ENCODE measurements at regions not wholly inside any gene's neighbourhood (a gene's known extent, or its start where the extent isn't known, plus 50 kb on each side); places are given as distances from the start of the nearest gene placed in this dataset.

DNA sequence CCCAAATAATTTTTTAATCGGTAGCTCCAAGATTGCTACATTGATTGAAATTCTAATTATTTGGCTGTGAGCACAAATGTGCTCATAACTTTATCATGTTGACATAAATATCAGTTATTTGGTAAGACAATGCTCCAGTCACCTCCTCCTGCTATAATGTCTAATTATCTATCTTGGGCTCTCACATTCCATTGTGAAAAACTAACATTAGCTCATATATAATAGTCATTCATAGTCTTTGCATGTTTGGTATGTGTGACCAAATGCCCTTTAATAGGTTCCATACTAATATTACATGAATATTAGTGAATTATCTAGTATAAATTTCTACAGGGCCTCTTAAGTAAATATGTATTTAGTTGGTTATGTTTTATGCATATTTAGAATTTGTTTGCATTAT is 185.6 kb upstream of the MCHR2 start:
- DNase-seq (ENCODE audit: low read depth in 3 of 3), result no peak

GRCh38 chr6:100177956-100178355 is 183.9 kb upstream of the MCHR2 start:
- no peak for DNase-seq (ENCODE audit: low read depth in 3 of 3)

DNA sequence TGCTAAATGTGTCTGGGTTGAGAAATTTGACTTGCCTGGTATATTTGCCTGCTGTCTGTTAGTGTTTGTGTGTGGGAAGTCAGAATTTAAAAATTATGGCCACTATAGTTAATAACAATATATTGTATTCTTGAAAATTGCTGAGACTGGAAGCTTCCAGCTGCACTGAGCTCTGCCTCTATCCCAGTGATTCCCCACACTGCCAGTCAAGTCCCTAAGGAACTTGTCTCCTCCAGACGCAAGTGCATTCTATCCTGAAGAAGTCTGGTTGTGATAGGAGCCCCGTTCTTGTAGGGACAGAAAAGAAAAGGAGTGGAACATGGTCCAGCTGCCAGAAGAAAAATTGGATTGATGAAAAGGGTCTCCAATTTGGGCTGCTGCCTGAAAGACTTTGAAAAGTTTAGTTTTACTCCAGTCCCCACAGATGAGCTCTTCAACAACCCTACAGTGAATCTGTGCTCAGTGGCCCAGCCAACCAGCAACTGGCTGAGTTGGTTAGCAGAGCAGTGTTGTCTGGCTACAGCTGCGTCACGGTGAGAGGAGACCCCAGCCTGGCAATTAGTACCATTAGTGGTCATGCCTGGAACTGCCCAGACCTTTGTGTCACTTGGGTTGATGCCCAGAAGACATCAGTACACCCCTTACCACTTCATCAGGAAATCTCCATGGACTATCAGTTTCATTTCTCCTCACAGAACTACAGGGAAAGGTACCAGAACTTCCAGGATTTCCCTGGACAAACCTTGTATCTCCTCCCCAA is 183.1 kb upstream of the MCHR2 start:
- no peak for DNase-seq (ENCODE audit: low read depth in 3 of 3)

DNA sequence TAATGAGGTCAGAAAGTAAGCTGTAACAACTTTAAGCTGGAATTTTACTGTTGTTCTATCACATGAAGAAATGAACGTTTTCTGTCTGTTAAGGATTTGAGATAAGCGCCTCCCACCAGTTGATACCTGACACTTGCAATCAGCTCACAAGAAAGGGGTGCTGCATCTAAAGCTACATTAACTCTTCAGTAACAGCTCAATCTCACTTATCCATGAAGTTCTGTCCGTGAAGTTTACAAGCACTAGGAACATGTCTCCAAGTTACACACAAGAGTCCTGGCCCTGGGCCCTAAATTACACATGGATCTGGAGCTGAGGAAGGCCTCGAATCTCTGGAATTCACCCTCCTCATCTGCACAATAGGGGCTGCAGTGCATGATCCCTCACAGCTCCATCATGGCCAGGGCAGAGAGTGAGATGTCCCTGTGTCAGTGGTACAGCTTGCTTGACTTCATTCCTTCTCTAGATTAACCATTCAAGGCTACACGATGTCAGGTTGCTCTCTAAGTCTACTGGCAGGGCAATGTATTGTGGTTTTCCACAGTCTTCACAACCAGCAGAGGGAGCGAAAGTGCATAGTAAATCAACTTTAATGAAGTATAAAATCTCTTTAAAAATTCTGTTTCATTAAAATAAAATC is 182.4 kb upstream of the MCHR2 start:
- DNase-seq (ENCODE audit: low read depth in 3 of 3), result no peak

- DNase-seq (ENCODE audit: low read depth in 3 of 3), result no peak
Measured at GRCh38 chr6:100175814-100176310, 181.8 kb upstream of the MCHR2 start.

DNA sequence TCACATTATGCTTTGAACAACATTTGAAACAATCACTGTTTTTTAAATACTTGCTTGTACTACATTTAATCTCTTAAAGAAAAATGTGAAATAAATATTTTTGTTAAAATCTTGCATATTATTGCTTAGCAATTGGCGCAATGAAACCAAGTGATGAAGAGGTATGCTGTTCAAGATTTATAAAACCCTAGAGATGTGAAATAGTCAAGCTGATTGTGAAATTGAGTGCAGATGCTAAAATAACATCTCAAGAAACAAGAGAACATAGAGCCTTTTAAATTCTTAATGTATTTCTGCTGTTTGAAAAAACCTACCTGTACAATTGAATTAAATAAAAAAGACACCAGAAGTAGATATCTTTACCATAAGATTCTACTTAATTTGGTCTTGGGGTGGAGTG is 179.2 kb upstream of the MCHR2 start:
- DNase-seq (ENCODE audit: low read depth in 3 of 3), result no peak

GRCh38 chr6:100172322-100172713 is 178.3 kb upstream of the MCHR2 start:
- no peak for DNase-seq (ENCODE audit: low read depth in 3 of 3)

- DNase-seq (ENCODE audit: low read depth in 3 of 3), result no peak
Measured at GRCh38 chr6:100171533-100172321, 177.7 kb upstream of the MCHR2 start.

DNA sequence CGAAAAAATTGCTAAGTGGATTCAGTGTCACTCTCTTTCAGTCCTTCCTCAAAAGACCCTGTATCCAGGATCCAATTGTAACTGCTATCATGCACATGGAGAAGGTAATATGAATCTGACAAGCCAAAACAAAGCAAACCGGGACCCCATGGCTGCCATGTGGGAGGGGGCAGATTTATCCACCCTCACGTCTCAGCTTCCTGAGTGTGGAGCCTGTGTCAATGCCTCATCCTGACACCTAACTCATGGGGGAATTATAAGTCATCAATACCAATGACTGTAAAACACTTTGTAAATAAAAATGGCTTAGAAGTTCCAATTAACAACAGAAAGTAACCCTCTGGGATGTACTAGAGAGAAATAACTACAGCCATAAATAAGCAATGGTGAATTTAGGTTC is 174.1 kb upstream of the MCHR2 start:
- DNase-seq (ENCODE audit: low read depth in 3 of 3), result no peak

- no peak for DNase-seq (ENCODE audit: low read depth in 3 of 3)
Measured at GRCh38 chr6:100167585-100167984, 173.6 kb upstream of the MCHR2 start.

DNA sequence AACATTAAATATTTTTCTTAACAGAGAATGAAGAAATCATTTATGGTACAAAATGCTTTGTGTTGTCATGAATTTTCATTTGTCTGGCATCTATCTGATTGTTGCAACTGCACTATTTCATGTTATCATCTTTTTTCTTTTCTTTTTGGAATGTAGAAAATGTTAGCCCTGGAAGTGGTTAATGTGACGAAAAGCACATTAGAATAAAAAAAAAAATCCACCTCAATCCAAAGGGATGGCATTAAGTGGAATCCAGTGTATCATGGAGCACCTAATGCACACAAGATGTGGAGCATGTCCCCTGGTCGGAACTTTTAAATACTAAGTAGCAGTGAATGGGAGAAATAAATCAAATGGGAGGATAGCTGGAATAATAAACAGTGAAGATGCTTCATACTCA is 172.9 kb upstream of the MCHR2 start:
- no peak for DNase-seq (ENCODE audit: low read depth in 3 of 3)

GRCh38 chr6:100165442-100165841 is 171.4 kb upstream of the MCHR2 start:
- no peak for DNase-seq (ENCODE audit: low read depth in 3 of 3)

DNA sequence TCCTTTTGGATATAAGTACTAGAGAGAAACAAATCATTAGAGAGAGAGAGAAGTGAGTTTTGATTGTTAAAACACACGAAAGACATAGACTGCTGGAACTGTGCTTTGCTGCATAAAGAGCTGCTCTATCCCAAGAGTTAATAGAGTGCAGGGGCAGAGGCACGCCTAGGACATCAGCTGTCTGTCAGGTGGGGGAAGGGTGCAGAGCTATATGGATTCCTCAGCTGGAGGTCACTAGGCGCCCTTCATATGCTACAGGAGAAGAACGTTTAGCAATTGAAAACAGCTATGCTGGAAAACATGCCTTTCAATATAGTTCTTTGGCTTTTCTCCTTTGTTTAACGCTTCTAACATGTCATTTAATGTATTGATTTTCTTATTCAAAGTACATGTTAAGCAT is 169.0 kb upstream of the MCHR2 start:
- DNase-seq (ENCODE audit: low read depth in 3 of 3), result no peak

GRCh38 chr6:100161782-100162365 is 167.9 kb upstream of the MCHR2 start:
- no peak for DNase-seq (ENCODE audit: low read depth in 3 of 3)

GRCh38 chr6:100160930-100161329 is 166.9 kb upstream of the MCHR2 start:
- no peak for DNase-seq (ENCODE audit: low read depth in 3 of 3)

- DNase-seq (ENCODE audit: low read depth in 3 of 3), result no peak
Measured at GRCh38 chr6:100155141-100155540, 161.1 kb upstream of the MCHR2 start.

GRCh38 chr6:100153636-100154275 is 159.7 kb upstream of the MCHR2 start:
- no peak for DNase-seq (ENCODE audit: low read depth in 3 of 3)

- DNase-seq (ENCODE audit: low read depth in 3 of 3), result no peak
Measured at GRCh38 chr6:100152201-100152600, 158.2 kb upstream of the MCHR2 start.

DNA sequence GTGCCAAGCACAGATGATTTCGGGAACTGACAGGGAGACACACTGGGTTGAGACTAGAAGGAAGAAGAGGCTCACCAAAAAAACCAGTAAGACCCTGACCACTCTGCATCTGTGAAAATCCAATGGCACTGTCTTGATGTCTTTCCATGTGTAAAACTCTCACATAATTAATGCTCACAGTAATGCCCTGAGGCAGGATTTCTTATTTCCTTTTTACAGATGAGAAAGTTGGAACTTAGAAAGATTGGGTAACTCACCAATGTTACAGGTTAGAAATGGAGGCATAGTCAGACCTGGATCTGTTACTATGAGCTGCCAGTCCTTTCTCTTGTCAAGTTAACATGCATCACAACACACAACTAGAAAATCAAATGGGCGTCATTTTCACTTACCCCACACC is 151.0 kb upstream of the MCHR2 start:
- DNase-seq (ENCODE audit: low read depth in 3 of 3), result no peak

- DNase-seq (ENCODE audit: low read depth in 3 of 3), result no peak
Measured at GRCh38 chr6:100138346-100139022, 144.5 kb upstream of the MCHR2 start.

GRCh38 chr6:100137759-100138158 is 143.7 kb upstream of the MCHR2 start:
- no peak for DNase-seq (ENCODE audit: low read depth in 3 of 3)
